Erythroblast (primary cell): ENCODE measurements at regions not wholly inside any gene's neighbourhood (a gene's known extent, or its start where the extent isn't known, plus 50 kb on each side); places are given as distances from the start of the nearest gene placed in this dataset.

Experiments
- GATA1 ChIP-seq: IDR thresholded peaks from 2 replicates; pipeline ENCODE4 v1.6.1; 2011; ENCODE audit warnings: low read depth, mild to moderate bottlenecking, control low read depth, low read length, moderate library complexity
- POLR2A ChIP-seq: IDR thresholded peaks from 2 replicates; pipeline ENCODE4 v1.6.1; 2011; ENCODE audit warnings: mild to moderate bottlenecking, low read length

- TF ChIP-seq POLR2A (no peak), GATA1 (no peak)
These were observed 135.0 kb downstream of the B3GNT2 start for GRCh38 chr2:62330959-62331358.
